H1 (cell line): ENCODE measurements at regions not wholly inside any gene's neighbourhood (a gene's known extent, or its start where the extent isn't known, plus 50 kb on each side); places are given as distances from the start of the nearest gene placed in this dataset.

ENCODE experiments used
- CTCF ChIA-PET: fragments of 300-600 bp; sonication (Branson Sonifier 250); formaldehyde crosslinking; loops from one replicate; lab custom pipeline; 2021; ENCODE audit not compliant: partially characterized antibody; lab: Charles Lee
- POLR2A ChIA-PET: fragments of 300-600 bp; sonication (Branson Sonifier 250); formaldehyde crosslinking; loops from one replicate; lab custom pipeline; 2021; ENCODE audit warnings: inconsistent platforms; ENCODE audit not compliant: partially characterized antibody; lab: Charles Lee
- DNase-seq, 2 experiments: peaks; one replicate each; pipeline versions ENCODE4 v3.0.0 to v3.0.0-alpha.2; 2010 to 2022; ENCODE audit warnings: low spot score in 2 of 2, low read depth in 1 of 2, mixed read lengths in 1 of 2
- FAIRE-seq: peaks from 2 replicates; lab custom pipeline; 2011; peaks lifted over from hg19 to GRCh38; lab: Jason Lieb, UNC
- H2AFZ ChIP-seq: 2 replicates; pipeline ENCODE4 v1.8.1; 2012; ENCODE audit warnings: low read length, inconsistent platforms
- H2AK5ac ChIP-seq: 2 replicates; pipeline ENCODE4 v1.6.1; 2013; ENCODE audit warnings: low read depth, low read length
- H2BK120ac ChIP-seq: replicated peaks from 2 replicates; pipeline ENCODE3; 2013; ENCODE audit warnings: low read depth, low read length, inconsistent platforms
- H2BK12ac ChIP-seq: 2 replicates; pipeline ENCODE4 v1.6.1; 2013; ENCODE audit warnings: low read depth, low read length
- H2BK15ac ChIP-seq: 2 replicates; pipeline ENCODE4 v1.6.1; 2013; ENCODE audit warnings: low read length
- H2BK20ac ChIP-seq: 2 replicates; pipeline ENCODE4 v1.6.1; 2013; ENCODE audit warnings: low read length
- H2BK5ac ChIP-seq: 2 replicates; pipeline ENCODE4 v1.6.1; 2013; ENCODE audit warnings: low read depth, low read length
- H3K14ac ChIP-seq: 2 replicates; pipeline ENCODE4 v1.6.1; 2013; ENCODE audit warnings: inconsistent platforms; ENCODE audit not compliant: insufficient read length
- H3K18ac ChIP-seq: 2 replicates; pipeline ENCODE4 v1.6.1; 2013; ENCODE audit warnings: low read length; ENCODE audit errors: extremely low read depth
- H3K23ac ChIP-seq: 2 replicates; pipeline ENCODE4 v1.6.1; 2013; ENCODE audit warnings: inconsistent platforms; ENCODE audit not compliant: insufficient read length
- H3K23me2 ChIP-seq: 2 replicates; pipeline ENCODE4 v1.6.1; 2013; ENCODE audit warnings: low read depth, low read length
- H3K27ac ChIP-seq: 2 replicates; pipeline ENCODE4 v1.6.1; 2011; ENCODE audit warnings: low read depth, low read length, inconsistent platforms
- H3K27me3 ChIP-seq, 4 experiments: replicated peaks in 1 of 4; 1 replicate in 1 of 4; 2 replicates in 3 of 4; pipeline versions ENCODE4 v1.6.1 to v1.8.1; 2011 to 2013; ENCODE audit warnings: low read length in 3 of 4, mild to moderate bottlenecking in 3 of 4, inconsistent platforms in 2 of 4, mixed read lengths in 2 of 4, moderate library complexity in 1 of 4; ENCODE audit not compliant: control insufficient read depth in 3 of 4, insufficient read depth in 3 of 4; ENCODE audit errors: extremely low read depth in 1 of 4
- H3K36me3 ChIP-seq, 4 experiments: 2 replicates each; pipeline versions ENCODE4 v1.6.1 to v1.8.1; 2011 to 2013; ENCODE audit warnings: mild to moderate bottlenecking in 4 of 4, low read length in 3 of 4, moderate library complexity in 2 of 4, control low read depth in 1 of 4, inconsistent platforms in 1 of 4; ENCODE audit not compliant: insufficient read depth in 4 of 4, control insufficient read depth in 2 of 4
- H3K4ac ChIP-seq: replicated peaks from 2 replicates; pipeline ENCODE3; 2013; ENCODE audit warnings: low read length, low read depth, mixed read lengths, inconsistent platforms; ENCODE audit not compliant: insufficient read length
- H3K4me1 ChIP-seq, 4 experiments: replicated peaks in 1 of 4; 1 replicate in 1 of 4; 2 replicates in 3 of 4; pipeline versions ENCODE4 v1.6.1 to v1.8.1; 2011 to 2013; ENCODE audit warnings: low read length in 3 of 4, inconsistent platforms in 2 of 4, mixed read lengths in 1 of 4; ENCODE audit not compliant: insufficient read depth in 4 of 4, control insufficient read depth in 3 of 4
- H3K4me2 ChIP-seq, 2 experiments: 2 replicates each; pipeline versions ENCODE4 v1.6.1 to v1.8.1; 2011 to 2013; ENCODE audit warnings: low read depth in 2 of 2, low read length in 2 of 2, control low read depth in 1 of 2, inconsistent platforms in 1 of 2, mild to moderate bottlenecking in 1 of 2; ENCODE audit not compliant: insufficient read depth in 1 of 2
- H3K4me3 ChIP-seq, 4 experiments: fragments of 200-600, 300-600 bp in 1 of 4; sonication (generic), shearing (Covaris generic), sonication (Bioruptor Twin) in 1 of 4; 2 replicates each; pipeline versions ENCODE4 v1.5.1 to v1.8.1; 2011 to 2016; ENCODE audit warnings: low read length in 4 of 4, low read depth in 3 of 4, control low read depth in 2 of 4, inconsistent platforms in 2 of 4, mild to moderate bottlenecking in 2 of 4, mixed read lengths in 1 of 4, moderate library complexity in 1 of 4; ENCODE audit not compliant: insufficient read depth in 2 of 4; ENCODE audit errors: extremely low read depth in 1 of 4
- H3K56ac ChIP-seq: replicated peaks from 2 replicates; pipeline ENCODE3; 2013; ENCODE audit warnings: low read depth, mild to moderate bottlenecking, mixed read lengths, low read length, inconsistent platforms; ENCODE audit not compliant: insufficient read length
- H3K79me1 ChIP-seq: 2 replicates; pipeline ENCODE4 v1.6.1; 2013; ENCODE audit warnings: low read depth, low read length, control low read depth
- H3K79me2 ChIP-seq, 2 experiments: 2 replicates each; pipeline versions ENCODE4 v1.6.1 to v1.8.1; 2012 to 2013; ENCODE audit warnings: low read length in 2 of 2, mild to moderate bottlenecking in 2 of 2, inconsistent platforms in 1 of 2; ENCODE audit not compliant: insufficient read depth in 2 of 2, control insufficient read depth in 1 of 2
- H3K9ac ChIP-seq, 4 experiments: replicated peaks in 1 of 4; 1 replicate in 1 of 4; 2 replicates in 3 of 4; pipeline versions ENCODE4 v1.6.1 to v1.8.1; 2011 to 2013; ENCODE audit warnings: low read depth in 3 of 4, low read length in 3 of 4, control low read depth in 2 of 4, mild to moderate bottlenecking in 2 of 4, moderate library complexity in 2 of 4, inconsistent platforms in 1 of 4; ENCODE audit errors: extremely low read depth in 1 of 4
- H3K9me3 ChIP-seq, 2 experiments: 2 replicates each; pipeline versions ENCODE4 v1.6.1 to v1.8.1; 2012 to 2013; ENCODE audit warnings: mild to moderate bottlenecking in 2 of 2, moderate library complexity in 2 of 2, control low read depth in 1 of 2, inconsistent platforms in 1 of 2, low read depth in 1 of 2, low read length in 1 of 2, mixed read lengths in 1 of 2; ENCODE audit not compliant: insufficient read depth in 2 of 2
- H4K20me1 ChIP-seq, 2 experiments: replicated peaks in 1 of 2; 2 replicates each; pipeline versions ENCODE3 to v1.8.1; 2011 to 2013; ENCODE audit warnings: inconsistent platforms in 2 of 2, low read length in 2 of 2, mild to moderate bottlenecking in 1 of 2; ENCODE audit not compliant: insufficient read depth in 2 of 2, control insufficient read depth in 1 of 2
- H4K5ac ChIP-seq: 2 replicates; pipeline ENCODE4 v1.6.1; 2013; ENCODE audit warnings: low read length, low read depth, mixed read lengths, inconsistent platforms; ENCODE audit not compliant: insufficient read length
- H4K8ac ChIP-seq: 2 replicates; pipeline ENCODE4 v1.8.0; 2013; ENCODE audit warnings: mild to moderate bottlenecking, moderate library complexity, low read length, inconsistent platforms; ENCODE audit not compliant: insufficient read depth; ENCODE audit errors: extremely low read depth
- H4K91ac ChIP-seq: replicated peaks from 2 replicates; pipeline ENCODE3; 2013; ENCODE audit warnings: low read length, mixed read lengths, inconsistent platforms; ENCODE audit not compliant: insufficient read length
- BACH1 ChIP-seq: IDR thresholded peaks from 2 replicates; pipeline ENCODE4 v1.6.1; 2012; ENCODE audit warnings: low read length, improper control_type of control experiment
- FOSL1 ChIP-seq: IDR thresholded peaks from 2 replicates; pipeline ENCODE4 v1.6.1; 2011; ENCODE audit warnings: mild to moderate bottlenecking, low read depth, low read length, moderate library complexity; ENCODE audit not compliant: insufficient read depth
- GABPA ChIP-seq: IDR thresholded peaks from 2 replicates; pipeline ENCODE4 v1.6.1; 2011; ENCODE audit warnings: mild to moderate bottlenecking, low read length, moderate library complexity, borderline replicate concordance; ENCODE audit not compliant: insufficient read depth
- KDM4A ChIP-seq: IDR thresholded peaks from one replicate; pipeline ENCODE4 v1.7.1; 2012; ENCODE audit warnings: low read depth, mild to moderate bottlenecking, moderate library complexity, low read length, inconsistent platforms; ENCODE audit not compliant: severe bottlenecking
- POLR2A ChIP-seq, 2 experiments: IDR thresholded peaks; 1 replicate in 1 of 2; 2 replicates in 1 of 2; pipeline ENCODE4 v1.6.1; 2011; ENCODE audit warnings: low read depth in 2 of 2, low read length in 2 of 2, mild to moderate bottlenecking in 2 of 2; ENCODE audit errors: control extremely low read depth in 1 of 2
- WGBS, 2 experiments: shearing (Covaris generic) in 1 of 2; methylation state at CpG; one replicate each; pipeline versions ENCODE4 v1.1.6 to v1.1.7; 2013 to 2015; ENCODE audit warnings: low lambda C conversion rate in 2 of 2, mixed read lengths in 2 of 2, inconsistent platforms in 1 of 2, low coverage in 1 of 2, missing lambda C conversion rate in 1 of 2; ENCODE audit not compliant: insufficient replicate concordance in 2 of 2, insufficient coverage in 1 of 2, insufficient read length in 1 of 2; ENCODE audit errors: extremely low coverage in 1 of 2, missing lambda C conversion rate in 1 of 2; 5-methylcytosine and 5-hydroxymethylcytosine counted together

DNA sequence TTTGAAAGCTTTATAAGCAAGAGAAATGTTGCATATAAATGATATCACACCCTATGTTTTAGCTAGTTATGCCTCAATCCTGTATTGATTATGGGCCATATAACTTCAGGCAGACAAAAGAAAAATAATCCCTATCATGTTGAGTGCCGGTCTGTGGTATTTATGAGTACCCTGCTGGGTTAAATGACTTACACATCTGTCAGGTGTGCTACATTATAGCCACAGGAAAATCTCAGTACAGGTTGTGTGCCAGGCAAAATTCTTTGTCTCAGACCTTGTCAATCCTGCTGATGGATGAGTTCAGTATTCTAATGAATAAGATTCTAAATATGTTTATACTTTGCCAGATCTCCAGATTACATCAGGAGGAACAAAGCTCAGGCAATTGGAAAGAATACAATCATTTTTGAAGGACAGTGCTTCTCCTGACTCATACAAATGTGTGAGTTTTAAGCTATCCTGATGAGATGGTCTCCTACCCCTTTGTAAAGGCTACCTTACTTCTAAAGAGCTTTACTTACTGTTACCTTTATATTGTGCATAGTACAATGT is 109.8 kb upstream of the FOXG1 start:
- Histone ChIP-seq H2AK5ac (no peak overlapping the region), H4K20me1 (no peaks in the 10 kb centered on the region), H2BK12ac (no peak overlapping the region), H4K5ac (no peak overlapping the region), H4K91ac (no peak overlapping the region), H2BK20ac (no peak overlapping the region), H2BK5ac (no peak overlapping the region), H2BK15ac (no peak overlapping the region), H4K8ac (no peak overlapping the region), H3K79me2 (no peaks in the 10 kb centered on the region), H3K56ac (no peak overlapping the region), H3K9ac (no peak overlapping the region), H3K9me3 (no peaks in the 10 kb centered on the region), H3K4ac (no peak overlapping the region), H3K79me1 (no peaks in the 10 kb centered on the region), H3K23ac (no peak overlapping the region), H3K14ac (no peak overlapping the region), H3K18ac (no peak overlapping the region), H3K23me2 (no peaks in the 10 kb centered on the region), H3K27ac (no peak overlapping the region), H3K27me3 (no peaks in the 10 kb centered on the region), H3K4me3 (no peak overlapping the region), H3K4me2 (no peak overlapping the region), H3K36me3 (no peaks in the 10 kb centered on the region), H2AFZ (no peak overlapping the region), H3K4me1 (peaks cover 0 to 9% (median 2%) of the 10 kb centered on the region in 4 experiments; a peak in 2 of 7 replicates), H2BK120ac (no peak overlapping the region)
- FAIRE-seq (no peak), DNase-seq (no peak)
- no peak for TF ChIP-seq FOSL1
- no peak for TF ChIP-seq GABPA
- TF ChIP-seq BACH1: no peak
- TF ChIP-seq KDM4A: no peak
- no peak for TF ChIP-seq POLR2A (IDR thresholded peaks at IDR 0.05; ENCODE audit: control extremely low read depth in 1 of 2, low read depth in 2 of 2, low read length in 2 of 2)
- CTCF ChIA-PET: no interaction called here
- POLR2A ChIA-PET: no interaction called here
- 95% methylated on average over 1 of the region's 1 CpG; no CpG with 5 or more reads in 1 of the 2 experiments for WGBS, 2 experiments
